ENCODE measurements at regions not wholly inside any gene's neighbourhood (a gene's known extent, or its start where the extent isn't known, plus 50 kb on each side); places are given as distances from the start of the nearest gene placed in this dataset.

GRCh38 chr9:2418619-2419018, 203.0 kb upstream of the VLDLR start:
- Histone ChIP-seq H2BK5ac (ENCODE audit: low read depth, low read length, poor library complexity, severe bottlenecking) (no peak overlapping the region), H3K4ac (ENCODE audit: low read depth, low read length) (no peak overlapping the region), H4K20me1 (ENCODE audit: insufficient read depth, low read length) (no peaks in the 10 kb centered on the region), H2AK5ac (ENCODE audit: low read depth, low read length) (no peak overlapping the region), H3K9me1 (ENCODE audit: insufficient read depth, low read length) (no peaks in the 10 kb centered on the region), H4K91ac (ENCODE audit: insufficient read depth, low read depth, low read length) (no peak overlapping the region), H3K4me2 (ENCODE audit: low read depth, low read length) (no peak overlapping the region), H3K56ac (ENCODE audit: extremely low read depth, insufficient read depth, low read length) (no peak overlapping the region), H4K5ac (ENCODE audit: low read depth, low read length) (no peak overlapping the region), H3K4me3 (ENCODE audit: insufficient read depth, low read depth, low read length) (no peak overlapping the region), H3K27me3 (ENCODE audit: control insufficient read depth, insufficient read depth, low read length) (no peaks in the 10 kb centered on the region; the same call in 1 of the 2 replicates), H3K18ac (ENCODE audit: low read depth, low read length) (no peak overlapping the region), H2AFZ (replicated peaks; ENCODE audit: low read length, poor library complexity) (no peak overlapping the region), H3K36me3 (ENCODE audit: control insufficient read depth, insufficient read depth, low read length) (no peaks in the 10 kb centered on the region), H4K8ac (ENCODE audit: low read depth in 2 of 2, low read length in 2 of 2) (no peak overlapping the region), H2BK20ac (ENCODE audit: low read depth, low read length) (no peak overlapping the region), H3K9ac (ENCODE audit: low read depth, low read length) (no peak overlapping the region), H3K79me1 (ENCODE audit: low read depth in 1 of 2, low read length in 2 of 2) (no peaks in the 10 kb centered on the region), H2BK120ac (ENCODE audit: low read depth, low read length) (no peak overlapping the region), H3K9me3 (ENCODE audit: control insufficient read depth, insufficient read depth, low read length) (no peaks in the 10 kb centered on the region), H2BK15ac (ENCODE audit: low read depth, low read length) (no peak overlapping the region), H3K23ac (ENCODE audit: low read depth, low read length) (no peak overlapping the region), H2AK9ac (replicated peaks; ENCODE audit: low read depth, low read length, poor library complexity) (no peak overlapping the region), H3K14ac (replicated peaks; ENCODE audit: low read depth, low read length) (no peak overlapping the region), H3K4me1 (ENCODE audit: control insufficient read depth, insufficient read depth, low read length) (no peaks in the 10 kb centered on the region), H3K27ac (ENCODE audit: insufficient read depth, low read length) (no peak overlapping the region)
- dilution Hi-C loops (cut with HindIII; ENCODE audit: low sequenced_read_pairs, unreplicated experiment), result no loop called here
- DNase-seq (peak; percentile 18), ATAC-seq (ENCODE audit: low read depth) (no peak)
- ChIA-PET POLR2A (ENCODE audit: unreplicated experiment) (no interaction called here), CTCF (no interaction called here)
- no peak for TF ChIP-seq NFE2L2 (IDR thresholded peaks at IDR 0.05; ENCODE audit: low read depth, low read length)
- no peak for TF ChIP-seq MAFK (IDR thresholded peaks at IDR 0.05; ENCODE audit: low read depth, low read length)
- TF ChIP-seq MXI1 (IDR thresholded peaks at IDR 0.05; ENCODE audit: borderline replicate concordance, low read depth, low read length), result no peak
- no peak for TF ChIP-seq MAZ (IDR thresholded peaks at IDR 0.05; ENCODE audit: borderline replicate concordance, low read depth, low read length)
- TF ChIP-seq SMC3 (IDR thresholded peaks at IDR 0.05; ENCODE audit: low read depth, low read length), result no peak
- intact Hi-C loops (cut with micrococcal nuclease), result no loop called here
- in situ Hi-C loops (cut with MboI; ENCODE audit: low sequenced_read_pairs), result no loop called here
- 13% methylated on average over 1 of the region's 2 CpGs; no CpG with 5 or more reads in 1 of the 2 experiments for WGBS, 2 experiments (ENCODE audit: extremely low coverage in 2 of 2, insufficient read length in 1 of 2)
- no TSS peak for BruUV-seq (replicated peaks)

Measured in IMR-90 (cell line).